Colonic mucosa (tissue), 4 donors: ENCODE measurements at regions not wholly inside any gene's neighbourhood (a gene's known extent, or its start where the extent isn't known, plus 50 kb on each side); places are given as distances from the start of the nearest gene placed in this dataset.
"Not testable (repeated sequence)": the region's sequence is repeated elsewhere in the genome, so short reads cannot be mapped to it uniquely, and the experiment has no call there.

Experiments used
- DNase-seq: peaks from one replicate; pipeline ENCODE4 v3.0.0-alpha.2; 2020
- H3K27ac ChIP-seq: fragments of 200-600 bp; one replicate; pipeline ENCODE4 v1.8.0; 2021
- H3K27me3 ChIP-seq: fragments of 200-600 bp; one replicate; pipeline ENCODE4 v1.8.0; 2021
- H3K36me3 ChIP-seq: fragments of 200-600 bp; one replicate; pipeline ENCODE4 v1.8.0; 2021
- H3K4me1 ChIP-seq: fragments of 200-600 bp; one replicate; pipeline ENCODE4 v1.8.0; 2021; ENCODE audit warnings: mild to moderate bottlenecking
- H3K4me3 ChIP-seq: fragments of 200-600 bp; one replicate; pipeline ENCODE4 v1.8.0; 2021
- H3K9ac ChIP-seq, 2 donors: one replicate each; pipeline ENCODE4 v1.7.0; 2013; ENCODE audit warnings: control low read depth in 2 of 2, low read depth in 2 of 2, low read length in 2 of 2
- H3K9me3 ChIP-seq: fragments of 200-600 bp; one replicate; pipeline ENCODE4 v1.8.0; 2021
- intact Hi-C: fragments of 100-400 bp; cut with DNase I; formaldehyde crosslinking; loops from one replicate; pipeline ENCODE4 v1.14.1; 2022
- TF ChIP-seq, protein P1 (sequence below): fragments of 200-600 bp; IDR thresholded peaks from one replicate; pipeline ENCODE4 v1.8.0; 2022; ENCODE audit warnings: antibody characterized with exemption, mild to moderate bottlenecking
- donor health status: healthy.
- donor health status: DM: no; HTN: no; CAD: no.
- donor health status: DM: no; HTN: no; CAD: no.

- TF ChIP-seq, protein P1, sequence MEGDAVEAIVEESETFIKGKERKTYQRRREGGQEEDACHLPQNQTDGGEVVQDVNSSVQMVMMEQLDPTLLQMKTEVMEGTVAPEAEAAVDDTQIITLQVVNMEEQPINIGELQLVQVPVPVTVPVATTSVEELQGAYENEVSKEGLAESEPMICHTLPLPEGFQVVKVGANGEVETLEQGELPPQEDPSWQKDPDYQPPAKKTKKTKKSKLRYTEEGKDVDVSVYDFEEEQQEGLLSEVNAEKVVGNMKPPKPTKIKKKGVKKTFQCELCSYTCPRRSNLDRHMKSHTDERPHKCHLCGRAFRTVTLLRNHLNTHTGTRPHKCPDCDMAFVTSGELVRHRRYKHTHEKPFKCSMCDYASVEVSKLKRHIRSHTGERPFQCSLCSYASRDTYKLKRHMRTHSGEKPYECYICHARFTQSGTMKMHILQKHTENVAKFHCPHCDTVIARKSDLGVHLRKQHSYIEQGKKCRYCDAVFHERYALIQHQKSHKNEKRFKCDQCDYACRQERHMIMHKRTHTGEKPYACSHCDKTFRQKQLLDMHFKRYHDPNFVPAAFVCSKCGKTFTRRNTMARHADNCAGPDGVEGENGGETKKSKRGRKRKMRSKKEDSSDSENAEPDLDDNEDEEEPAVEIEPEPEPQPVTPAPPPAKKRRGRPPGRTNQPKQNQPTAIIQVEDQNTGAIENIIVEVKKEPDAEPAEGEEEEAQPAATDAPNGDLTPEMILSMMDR: no peak
- H3K4me1 ChIP-seq: no peaks in the 10 kb centered on the region
- H3K27me3 ChIP-seq: no peaks in the 10 kb centered on the region
- intact Hi-C loops: no loop called here
- H3K9me3 ChIP-seq: no peaks in the 10 kb centered on the region
- no peak overlapping the region for H3K27ac ChIP-seq
- H3K4me3 ChIP-seq: no peak overlapping the region
- H3K9ac ChIP-seq: no peak overlapping the region
- no peaks in the 10 kb centered on the region for H3K36me3 ChIP-seq
- no peak for DNase-seq
These were observed 64.8 kb upstream of the ABHD2 start for GRCh38 chr15:89023311-89023961.

DNA sequence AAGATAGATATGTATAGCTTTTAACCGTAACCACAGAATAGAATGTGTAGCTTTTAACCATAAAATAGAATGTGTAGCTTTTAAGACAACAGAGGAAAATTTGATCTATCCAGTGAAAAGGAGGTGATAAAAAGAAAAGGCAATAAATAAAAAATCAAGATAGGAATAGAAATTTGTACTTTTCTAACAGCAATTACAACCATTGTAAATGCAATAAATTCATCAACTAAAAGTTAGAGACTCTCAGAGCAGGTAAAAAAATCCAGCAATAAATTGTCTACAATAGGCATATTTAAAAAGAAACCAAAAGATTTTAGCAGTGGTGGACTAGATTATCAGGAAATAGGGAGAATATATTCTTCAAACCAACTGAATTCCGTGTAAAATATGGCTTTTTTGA lies 63.8 kb upstream of the ABHD2 start:
- no peaks in the 10 kb centered on the region for H3K9me3 ChIP-seq
- no peaks in the 10 kb centered on the region for H3K27me3 ChIP-seq
- intact Hi-C loops: no loop called here
- H3K4me3 ChIP-seq: no peak overlapping the region
- no peak overlapping the region for H3K9ac ChIP-seq
- no peak overlapping the region for H3K27ac ChIP-seq
- TF ChIP-seq, protein P1: no peak
- H3K36me3 ChIP-seq: no peaks in the 10 kb centered on the region
- no peaks in the 10 kb centered on the region for H3K4me1 ChIP-seq
- DNase-seq: no peak

DNA sequence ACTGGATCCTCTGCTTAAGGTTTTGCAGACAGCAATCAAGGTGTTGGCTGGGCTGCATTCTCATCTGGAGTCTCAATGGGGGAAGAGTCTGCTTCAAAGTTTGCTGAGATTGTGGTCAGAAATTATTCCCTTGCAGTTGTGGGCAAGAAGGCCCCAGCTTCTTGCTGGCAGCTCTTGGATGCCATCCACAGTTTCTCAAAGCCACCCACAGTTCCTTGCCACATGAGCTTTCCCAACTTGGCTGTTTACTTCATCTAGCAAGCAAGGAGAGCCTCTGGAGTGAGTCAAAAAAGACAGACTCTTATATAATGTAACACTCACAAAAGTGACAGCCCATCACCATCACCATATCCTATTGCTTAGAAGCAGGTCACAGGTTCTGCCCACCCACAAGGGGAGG lies 62.1 kb upstream of the ABHD2 start:
- no peak for DNase-seq
- no peaks in the 10 kb centered on the region for H3K27me3 ChIP-seq
- H3K9me3 ChIP-seq: no peaks in the 10 kb centered on the region
- intact Hi-C loops: no loop called here
- H3K9ac ChIP-seq: no peak overlapping the region
- no peaks in the 10 kb centered on the region for H3K4me1 ChIP-seq
- H3K27ac ChIP-seq: no peak overlapping the region
- TF ChIP-seq, protein P1: no peak
- no peaks in the 10 kb centered on the region for H3K36me3 ChIP-seq
- H3K4me3 ChIP-seq: no peak overlapping the region

DNA sequence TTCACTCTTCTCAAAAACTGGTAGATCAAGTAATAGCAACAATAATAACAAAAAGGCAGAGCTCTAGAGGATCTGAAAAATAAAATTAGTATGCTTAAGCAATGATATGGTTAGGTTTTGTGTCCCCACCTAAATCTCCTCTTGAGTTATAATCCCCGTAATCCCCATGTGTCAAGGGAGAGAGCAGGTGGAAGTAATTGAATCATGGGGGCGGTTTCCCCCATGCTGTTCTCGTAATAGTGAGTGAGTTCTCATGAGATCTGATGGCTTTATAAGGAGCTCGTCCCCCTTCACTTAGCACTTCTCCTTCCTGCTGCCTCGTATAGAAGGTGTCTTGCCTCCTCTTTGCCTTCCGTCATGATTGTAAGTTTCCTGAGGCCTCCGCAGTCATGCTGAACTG lies 60.2 kb upstream of the ABHD2 start:
- intact Hi-C loops: no loop called here

DNA sequence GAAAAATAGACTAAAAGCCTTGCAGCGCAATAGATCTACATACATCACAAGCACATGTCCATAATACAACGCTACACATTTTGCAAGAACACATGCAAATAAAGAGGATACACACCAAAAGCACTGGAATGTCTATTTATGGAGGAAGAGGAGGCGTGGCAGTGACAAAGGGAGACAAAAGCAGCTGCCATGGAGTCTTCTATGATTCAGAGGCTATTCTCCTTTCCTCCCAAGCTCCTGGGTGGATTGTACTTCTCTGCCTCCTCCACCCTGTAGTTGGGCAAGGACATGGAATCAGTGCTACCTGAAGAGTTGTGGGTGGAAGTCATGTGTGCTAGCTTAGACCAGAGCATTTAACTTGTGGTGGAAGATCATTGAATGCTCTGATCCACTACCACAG lies 57.9 kb upstream of the ABHD2 start:
- intact Hi-C loops: no loop called here

More for the DNA sequence above, 60.2 kb upstream of the ABHD2 start:
- no peak for DNase-seq
- Histone ChIP-seq H3K9ac (no peak overlapping the region), H3K4me1 (no peaks in the 10 kb centered on the region), H3K27me3 (no peaks in the 10 kb centered on the region), H3K9me3 (no peaks in the 10 kb centered on the region), H3K27ac (no peak overlapping the region), H3K36me3 (no peaks in the 10 kb centered on the region), H3K4me3 (no peak overlapping the region)
- TF ChIP-seq, protein P1: no peak

DNA sequence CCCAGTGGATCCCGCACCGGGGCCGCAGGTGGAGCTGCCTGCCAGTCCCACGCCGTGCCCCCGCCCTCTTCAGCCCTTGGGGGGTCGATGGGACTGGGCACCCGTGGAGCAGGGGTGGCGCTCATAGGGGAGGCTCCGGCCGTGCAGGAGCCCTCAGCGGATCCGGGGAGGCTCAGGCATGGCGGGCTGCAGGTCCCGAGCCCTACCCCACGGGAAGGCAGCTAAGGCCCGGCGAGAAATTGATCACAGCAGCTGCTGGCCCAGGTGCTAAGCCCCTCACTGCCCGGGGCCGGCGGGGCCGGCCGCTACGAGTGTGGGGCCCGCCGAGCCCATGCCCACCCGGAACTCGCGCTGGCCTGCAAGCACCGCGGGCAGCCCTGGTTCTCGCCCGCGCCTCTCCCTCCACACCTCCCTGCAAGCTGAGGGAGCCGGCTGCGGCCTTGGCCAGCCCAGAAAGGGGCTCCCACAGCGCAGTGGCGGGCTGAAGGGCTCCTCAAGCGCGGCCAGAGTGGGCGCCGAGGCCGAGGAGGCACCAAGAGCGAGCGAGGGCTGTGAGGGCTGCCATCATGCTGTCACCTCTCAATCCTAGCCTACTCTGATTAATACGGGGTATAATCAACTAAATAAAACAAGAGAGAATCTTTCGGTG lies 56.5 kb upstream of the ABHD2 start:
- H3K36me3 ChIP-seq, intact Hi-C loops, H3K4me3 ChIP-seq, H3K27ac ChIP-seq, H3K4me1 ChIP-seq, H3K9me3 ChIP-seq, H3K27me3 ChIP-seq, DNase-seq, H3K9ac ChIP-seq: not testable (repeated sequence)

More for the DNA sequence above, 57.9 kb upstream of the ABHD2 start:
- Histone ChIP-seq H3K9ac (no peak overlapping the region), H3K27ac (no peak overlapping the region), H3K27me3 (no peaks in the 10 kb centered on the region), H3K36me3 (no peaks in the 10 kb centered on the region), H3K4me3 (no peak overlapping the region), H3K4me1 (no peaks in the 10 kb centered on the region), H3K9me3 (no peaks in the 10 kb centered on the region)
- TF ChIP-seq, protein P1: no peak
- no peak for DNase-seq
